ENCODE measurements at regions not wholly inside any gene's neighbourhood (a gene's known extent, or its start where the extent isn't known, plus 50 kb on each side); places are given as distances from the start of the nearest gene placed in this dataset.
A peak's percentile ranks its signal among the peaks of the same experiment; 100 is the strongest.

- DNase-seq = no peak
Measured at GRCh38 chr1:80075351-80075750, 1068.8 kb upstream of the ADGRL4 start.

GRCh38 chr1:80072563-80072962 lies 1066.0 kb upstream of the ADGRL4 start:
- peak; percentile 1 for DNase-seq

- peak; percentile 83 for DNase-seq
Measured at GRCh38 chr1:80066060-80066459, 1059.5 kb upstream of the ADGRL4 start.

- no peak for DNase-seq
Measured at GRCh38 chr1:80064524-80064923, 1058.0 kb upstream of the ADGRL4 start.

- DNase-seq = no peak
Measured at GRCh38 chr1:80059940-80060339, 1053.4 kb upstream of the ADGRL4 start.

GRCh38 chr1:80056179-80056578 lies 1049.6 kb upstream of the ADGRL4 start:
- DNase-seq = no peak

GRCh38 chr1:80054129-80054528 lies 1047.6 kb upstream of the ADGRL4 start:
- DNase-seq = peak; percentile 96

GRCh38 chr1:80053613-80054012 lies 1047.1 kb upstream of the ADGRL4 start:
- no peak for DNase-seq

- DNase-seq = no peak
Measured at GRCh38 chr1:80050523-80050922, 1044.0 kb upstream of the ADGRL4 start.

GRCh38 chr1:80050085-80050484 lies 1043.6 kb upstream of the ADGRL4 start:
- peak; percentile 6 for DNase-seq

GRCh38 chr1:80048716-80049115 lies 1042.2 kb upstream of the ADGRL4 start:
- no peak for DNase-seq

- DNase-seq = no peak
Measured at GRCh38 chr1:80047791-80048190, 1041.3 kb upstream of the ADGRL4 start.

GRCh38 chr1:80044662-80045061 lies 1038.1 kb upstream of the ADGRL4 start:
- DNase-seq = no peak

GRCh38 chr1:80036690-80037432 lies 1030.3 kb upstream of the ADGRL4 start:
- no peak for DNase-seq

- DNase-seq = no peak
Measured at GRCh38 chr1:80023358-80023757, 1016.8 kb upstream of the ADGRL4 start.

GRCh38 chr1:80021891-80022290 lies 1015.4 kb upstream of the ADGRL4 start:
- no peak for DNase-seq

- DNase-seq = no peak
Measured at GRCh38 chr1:80018348-80018747, 1011.8 kb upstream of the ADGRL4 start.

GRCh38 chr1:80008934-80009333 lies 1002.4 kb upstream of the ADGRL4 start:
- DNase-seq = no peak

- DNase-seq = no peak
Measured at GRCh38 chr1:80003250-80003649, 996.7 kb upstream of the ADGRL4 start.

- no peak for DNase-seq
Measured at GRCh38 chr1:79988401-79988800, 981.9 kb upstream of the ADGRL4 start.

GRCh38 chr1:79982211-79982610 lies 975.7 kb upstream of the ADGRL4 start:
- no peak for DNase-seq

- no peak for DNase-seq
Measured at GRCh38 chr1:79981481-79981880, 975.0 kb upstream of the ADGRL4 start.

- no peak for DNase-seq
Measured at GRCh38 chr1:79979346-79979745, 972.8 kb upstream of the ADGRL4 start.

GRCh38 chr1:79976287-79976686 lies 969.8 kb upstream of the ADGRL4 start:
- DNase-seq = no peak

- no peak for DNase-seq
Measured at GRCh38 chr1:79974659-79975058, 968.1 kb upstream of the ADGRL4 start.
